Activated T-helper 1 cell treated with anti-CD3 and anti-CD28 coated beads, Interleukin-12 subunit alpha, Interleukin-12 subunit beta, Interleukin-2, Interleukin-4 antibody, amounts not matched to agents 30 ng/mL and 10 ng/mL and 1 ng/mL, durations not matched to agents 14 hours and 24 hours and 36 hours (primary cell): ENCODE measurements at regions not wholly inside any gene's neighbourhood (a gene's known extent, or its start where the extent isn't known, plus 50 kb on each side); places are given as distances from the start of the nearest gene placed in this dataset.

Experiments used
- DNase-seq: peaks from one replicate; pipeline ENCODE4 v3.0.0; 2021; ENCODE audit warnings: low spot score
- H3K27ac Mint-ChIP-seq: one replicate; pipeline ENCODE4 v1.8.0; 2021; ENCODE audit warnings: mild to moderate bottlenecking, mixed read lengths
- H3K27me3 Mint-ChIP-seq: one replicate; pipeline ENCODE4 v1.8.0; 2022; ENCODE audit warnings: mild to moderate bottlenecking, moderate library complexity, mixed read lengths; ENCODE audit not compliant: insufficient read depth
- H3K36me3 Mint-ChIP-seq: one replicate; pipeline ENCODE4 v1.8.0; 2021; ENCODE audit warnings: low read depth, mixed read lengths
- H3K4me1 Mint-ChIP-seq: one replicate; pipeline ENCODE4 v1.8.0; 2021; ENCODE audit warnings: low read depth, mixed read lengths
- H3K4me3 Mint-ChIP-seq: one replicate; pipeline ENCODE4 v1.8.0; 2021; ENCODE audit warnings: mild to moderate bottlenecking, moderate library complexity, mixed read lengths
- H3K9me3 Mint-ChIP-seq: one replicate; pipeline ENCODE4 v1.8.0; 2021; ENCODE audit warnings: mixed read lengths
- intact Hi-C: fragments of 100-400 bp; cut with micrococcal nuclease; formaldehyde crosslinking; loops from one replicate; pipeline ENCODE4 v1.15.1; 2024

DNA sequence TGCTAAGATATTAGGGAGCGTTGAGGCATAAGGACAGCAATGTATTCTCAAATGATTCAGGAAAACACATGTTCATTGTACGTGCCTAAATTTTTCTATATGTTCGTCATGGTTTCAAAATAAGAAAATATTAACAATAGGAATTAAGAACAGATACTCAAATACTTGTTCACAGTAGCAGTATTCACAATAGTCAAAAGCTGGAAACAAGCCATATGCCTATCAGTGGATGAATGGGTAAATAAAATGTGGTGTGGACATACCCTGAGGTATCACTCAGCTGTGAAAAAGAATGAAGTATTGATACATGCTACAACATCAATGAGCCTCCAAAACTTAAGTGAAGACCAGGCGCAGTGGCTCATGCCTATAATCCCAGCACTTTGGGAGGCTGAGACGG is 84.7 kb upstream of the PTER start:
- Mint-ChIP-seq H3K4me3 (no peak overlapping the region), H3K9me3 (no peaks in the 10 kb centered on the region), H3K27me3 (peaks cover 4% of the 10 kb centered on the region), H3K27ac (no peak overlapping the region), H3K36me3 (no peaks in the 10 kb centered on the region), H3K4me1 (no peaks in the 10 kb centered on the region)
- DNase-seq = no peak
- intact Hi-C loops = no loop called here

DNA sequence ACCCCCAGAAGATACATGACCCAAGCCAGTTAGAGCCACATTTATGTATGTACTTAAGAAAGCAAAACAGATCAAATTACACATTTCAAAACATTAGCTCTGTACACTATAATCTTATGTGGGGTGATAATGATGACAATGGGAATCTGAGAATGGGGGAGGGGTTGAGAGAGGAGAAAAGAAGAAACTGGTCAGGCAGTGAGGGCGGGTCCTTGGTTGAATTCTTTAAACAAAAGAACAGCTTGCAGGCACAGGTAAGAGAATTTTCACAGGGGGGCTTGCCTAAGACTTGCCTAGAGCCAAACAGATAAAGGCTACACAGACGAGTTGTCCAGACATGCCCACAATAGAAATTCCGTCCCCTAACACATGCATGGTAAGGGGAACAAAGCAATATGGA is 76.8 kb upstream of the PTER start:
- Mint-ChIP-seq H3K27ac (no peak overlapping the region), H3K9me3 (no peaks in the 10 kb centered on the region), H3K27me3 (peaks cover 5% of the 10 kb centered on the region), H3K4me3 (no peak overlapping the region), H3K36me3 (no peaks in the 10 kb centered on the region), H3K4me1 (no peaks in the 10 kb centered on the region)
- intact Hi-C loops = no loop called here
- no peak for DNase-seq

DNA sequence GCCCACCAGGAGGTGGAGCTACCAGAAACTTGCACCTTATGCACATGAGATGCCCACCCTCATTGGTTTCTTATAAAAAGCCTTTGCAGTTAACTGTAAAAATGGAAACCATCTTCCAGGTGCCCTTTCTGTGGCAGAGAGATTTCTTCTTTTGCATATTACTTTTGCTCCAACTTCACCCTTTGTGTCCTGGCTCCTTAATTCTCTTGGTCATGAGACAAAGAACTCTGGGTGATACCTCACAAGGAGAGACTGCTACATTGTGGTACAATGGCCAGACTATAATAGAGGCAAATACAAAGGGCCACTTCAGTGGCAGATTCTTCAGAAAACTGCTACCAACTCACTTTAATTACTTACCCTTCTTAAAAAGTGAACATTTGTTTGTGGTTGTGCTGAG is 76.4 kb upstream of the PTER start:
- intact Hi-C loops = no loop called here
- H3K4me1 Mint-ChIP-seq = no peaks in the 10 kb centered on the region
- H3K27me3 Mint-ChIP-seq = peaks cover 2% of the 10 kb centered on the region
- no peaks in the 10 kb centered on the region for H3K36me3 Mint-ChIP-seq
- H3K27ac Mint-ChIP-seq = no peak overlapping the region
- DNase-seq = no peak
- H3K4me3 Mint-ChIP-seq = no peak overlapping the region
- no peaks in the 10 kb centered on the region for H3K9me3 Mint-ChIP-seq

DNA sequence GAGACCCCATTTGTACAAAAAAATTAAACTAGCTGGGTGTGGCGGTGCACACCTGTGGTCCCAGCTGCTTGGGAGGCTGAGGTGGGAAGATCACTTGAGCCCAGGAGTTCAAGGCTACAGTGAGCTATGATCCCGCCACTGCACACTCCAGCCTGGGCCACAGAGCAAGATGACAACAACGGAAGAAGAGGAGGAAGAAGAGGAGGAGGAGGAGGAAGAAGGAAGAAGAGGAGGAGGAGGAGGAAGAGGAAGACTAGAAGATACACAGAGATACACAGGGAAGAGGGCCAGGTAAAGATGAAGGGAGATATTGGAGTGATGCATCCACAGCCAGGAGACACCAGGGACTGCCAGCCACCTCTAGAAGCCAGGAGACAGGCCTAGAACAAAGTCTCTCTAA is 75.7 kb upstream of the PTER start:
- Mint-ChIP-seq H3K27ac (no peak overlapping the region), H3K4me1 (no peaks in the 10 kb centered on the region), H3K36me3 (no peaks in the 10 kb centered on the region), H3K9me3 (no peaks in the 10 kb centered on the region), H3K4me3 (no peak overlapping the region), H3K27me3 (peaks cover 2% of the 10 kb centered on the region)
- intact Hi-C loops = no loop called here
- DNase-seq = no peak

DNA sequence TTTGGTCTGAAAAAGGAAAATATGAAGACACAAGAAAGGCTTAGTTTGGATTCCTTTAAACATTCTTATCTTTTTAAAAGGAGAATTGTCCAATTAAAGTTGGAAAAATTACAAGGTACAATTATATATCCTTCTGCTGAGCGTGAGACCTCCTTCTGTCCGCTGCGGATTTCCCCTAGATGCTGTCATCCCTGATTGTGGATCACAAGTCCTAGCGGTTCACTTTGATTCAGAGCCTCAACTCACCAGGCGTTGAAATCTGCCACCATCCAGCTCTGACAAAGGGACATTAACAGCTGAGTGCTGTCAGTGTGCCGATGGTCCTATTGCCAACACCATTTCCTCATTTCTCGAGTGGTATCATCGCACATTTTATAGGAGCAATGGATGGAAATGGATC is 73.1 kb upstream of the PTER start:
- intact Hi-C loops = no loop called here
- Mint-ChIP-seq H3K4me3 (no peak overlapping the region), H3K36me3 (no peaks in the 10 kb centered on the region), H3K27me3 (peaks cover 2% of the 10 kb centered on the region), H3K27ac (no peak overlapping the region), H3K9me3 (no peaks in the 10 kb centered on the region), H3K4me1 (no peaks in the 10 kb centered on the region)
- no peak for DNase-seq

DNA sequence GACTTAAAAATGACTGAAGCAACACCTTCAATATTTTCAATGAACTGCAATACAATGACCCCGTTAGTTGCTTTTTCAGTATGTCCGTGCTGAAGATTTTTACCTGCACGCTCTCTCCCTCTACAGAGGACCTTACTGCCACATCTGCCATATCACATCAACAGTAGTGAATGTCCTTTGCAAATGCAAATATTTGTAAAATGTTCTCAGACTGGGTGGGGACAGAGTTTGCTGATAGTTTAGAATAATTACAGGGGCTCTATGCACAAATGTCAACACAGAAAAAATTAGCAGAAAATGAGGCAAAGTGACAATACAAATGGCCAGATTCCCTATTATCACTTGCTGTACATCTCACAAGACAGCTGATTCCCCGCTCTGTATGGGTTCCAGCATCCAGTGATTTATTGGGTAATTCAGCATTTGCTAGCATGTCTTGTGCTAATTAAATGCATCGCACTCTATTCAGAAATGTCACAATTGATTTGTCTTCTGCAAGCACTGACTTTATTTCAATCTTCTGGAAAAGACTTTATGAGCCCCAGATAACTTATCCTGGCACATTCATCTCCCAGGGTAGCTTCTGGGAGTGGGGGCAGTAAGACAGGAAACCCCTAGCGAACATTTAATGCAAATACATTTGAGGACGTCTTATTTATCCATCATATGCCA is 69.1 kb upstream of the PTER start:
- intact Hi-C loops = no loop called here

DNA sequence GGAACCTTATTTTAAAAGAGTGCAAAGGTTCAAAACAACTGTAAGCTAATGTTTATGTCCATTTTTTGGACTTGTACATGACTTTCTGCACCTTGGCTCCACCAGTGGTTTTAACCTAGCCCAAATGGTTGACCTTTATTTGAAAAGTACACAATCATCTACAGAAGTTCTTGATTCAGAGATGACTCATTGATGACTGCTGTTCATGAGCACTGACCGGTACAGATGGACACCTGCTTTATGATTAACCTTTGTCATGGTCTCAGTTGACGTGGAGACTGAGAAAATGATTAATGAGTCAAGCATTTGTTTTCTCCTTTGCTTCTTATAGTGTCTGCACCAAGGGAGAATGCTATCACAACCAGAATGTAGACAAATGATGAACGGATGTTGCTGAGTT is 55.7 kb upstream of the PTER start:
- no peak for DNase-seq
- Mint-ChIP-seq H3K9me3 (no peaks in the 10 kb centered on the region), H3K4me3 (no peak overlapping the region), H3K27ac (no peak overlapping the region), H3K27me3 (peaks cover 4% of the 10 kb centered on the region), H3K4me1 (no peaks in the 10 kb centered on the region), H3K36me3 (no peaks in the 10 kb centered on the region)
- intact Hi-C loops = no loop called here

More for the DNA sequence above, 69.1 kb upstream of the PTER start:
- no peaks in the 10 kb centered on the region for H3K27me3 Mint-ChIP-seq
- H3K27ac Mint-ChIP-seq = no peak overlapping the region
- no peaks in the 10 kb centered on the region for H3K4me1 Mint-ChIP-seq
- no peak overlapping the region for H3K4me3 Mint-ChIP-seq
- no peak for DNase-seq
- H3K9me3 Mint-ChIP-seq = no peaks in the 10 kb centered on the region
- no peaks in the 10 kb centered on the region for H3K36me3 Mint-ChIP-seq

DNA sequence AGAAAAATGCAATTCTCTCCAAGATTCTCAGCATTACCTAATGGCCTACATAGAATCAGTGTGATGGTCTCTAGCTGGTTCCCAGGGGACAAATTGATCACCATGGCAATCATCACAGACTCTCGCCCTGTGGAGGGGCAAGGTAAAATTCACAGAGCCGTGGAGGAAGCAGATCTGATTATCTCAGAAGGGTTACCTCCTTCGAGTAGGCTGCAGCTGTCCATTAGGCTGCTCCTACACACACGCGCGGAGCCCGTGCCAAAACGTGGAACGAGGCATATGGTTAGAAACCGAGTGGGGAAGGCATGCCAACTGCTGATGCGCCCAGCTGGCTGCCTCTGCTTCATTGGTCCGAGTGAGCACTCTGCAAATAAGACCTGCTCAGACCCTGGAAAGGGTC is 52.8 kb upstream of the PTER start:
- no peak overlapping the region for H3K27ac Mint-ChIP-seq
- H3K4me1 Mint-ChIP-seq = no peaks in the 10 kb centered on the region
- DNase-seq = no peak
- H3K27me3 Mint-ChIP-seq = peaks cover 4% of the 10 kb centered on the region
- intact Hi-C loops = no loop called here
- H3K36me3 Mint-ChIP-seq = no peaks in the 10 kb centered on the region
- no peaks in the 10 kb centered on the region for H3K9me3 Mint-ChIP-seq
- no peak overlapping the region for H3K4me3 Mint-ChIP-seq

DNA sequence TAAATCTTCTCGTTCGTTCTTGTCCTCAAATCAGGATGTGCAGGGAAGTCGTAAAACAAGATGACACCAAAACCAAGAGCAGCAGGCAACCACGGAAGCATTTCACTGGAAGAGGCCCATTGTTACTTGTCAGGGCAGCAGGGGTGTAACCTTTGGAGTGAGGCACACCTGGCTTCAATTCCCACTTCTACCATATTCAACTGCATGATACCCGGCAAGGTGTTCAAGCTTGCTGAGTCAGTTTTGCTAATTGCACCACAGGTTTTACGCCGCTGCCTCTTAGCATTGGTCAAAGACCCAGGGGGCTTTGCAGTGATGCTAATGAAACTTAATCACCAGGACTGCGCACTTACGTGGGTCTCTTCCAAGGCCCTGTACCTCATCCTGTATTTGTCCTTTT is 50.0 kb upstream of the PTER start:
- no peak overlapping the region for H3K27ac Mint-ChIP-seq
- no peaks in the 10 kb centered on the region for H3K4me1 Mint-ChIP-seq
- intact Hi-C loops = no loop called here
- H3K27me3 Mint-ChIP-seq = peaks cover 4% of the 10 kb centered on the region
- no peaks in the 10 kb centered on the region for H3K36me3 Mint-ChIP-seq
- no peaks in the 10 kb centered on the region for H3K9me3 Mint-ChIP-seq
- DNase-seq = no peak
- H3K4me3 Mint-ChIP-seq = no peak overlapping the region
